Fibroblast of the aortic adventitia (primary cell): ENCODE measurements at regions not wholly inside any gene's neighbourhood (a gene's known extent, or its start where the extent isn't known, plus 50 kb on each side); places are given as distances from the start of the nearest gene placed in this dataset.

ENCODE experiments used
- DNase-seq: peaks from one replicate; pipeline ENCODE4 v3.0.0-alpha.2; 2010; ENCODE audit warnings: low read depth
- H3K4me3 ChIP-seq: 2 replicates; pipeline ENCODE4 v1.5.1; 2011; ENCODE audit warnings: low read depth, mild to moderate bottlenecking, control low read depth, low read length, moderate library complexity
- TF ChIP-seq, protein P1 (sequence below): IDR thresholded peaks from 2 replicates; pipeline ENCODE4 v1.5.1; 2011; ENCODE audit warnings: mild to moderate bottlenecking, low read length, control low read depth, inconsistent platforms; ENCODE audit not compliant: insufficient read depth

DNA sequence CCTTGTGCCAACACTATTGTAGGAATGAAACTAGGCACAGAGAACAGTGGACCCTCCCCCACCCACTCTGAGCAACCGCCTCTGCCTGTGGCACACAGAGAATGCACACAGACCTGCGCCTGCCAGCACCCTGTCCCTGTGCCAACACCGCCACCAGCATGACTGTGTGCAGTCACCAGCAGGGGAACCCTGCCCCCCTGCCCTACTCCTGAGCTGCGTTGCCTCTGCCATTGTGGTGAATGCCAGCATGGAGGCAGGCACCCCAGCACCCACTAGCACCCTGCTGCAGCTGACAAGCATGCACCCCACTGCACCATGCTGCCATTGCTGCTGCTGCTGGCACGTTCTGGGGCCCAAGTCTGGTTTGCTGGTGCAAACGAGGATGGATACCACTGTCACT, 94.4 kb upstream of the PRLR start:
- TF ChIP-seq, protein P1, sequence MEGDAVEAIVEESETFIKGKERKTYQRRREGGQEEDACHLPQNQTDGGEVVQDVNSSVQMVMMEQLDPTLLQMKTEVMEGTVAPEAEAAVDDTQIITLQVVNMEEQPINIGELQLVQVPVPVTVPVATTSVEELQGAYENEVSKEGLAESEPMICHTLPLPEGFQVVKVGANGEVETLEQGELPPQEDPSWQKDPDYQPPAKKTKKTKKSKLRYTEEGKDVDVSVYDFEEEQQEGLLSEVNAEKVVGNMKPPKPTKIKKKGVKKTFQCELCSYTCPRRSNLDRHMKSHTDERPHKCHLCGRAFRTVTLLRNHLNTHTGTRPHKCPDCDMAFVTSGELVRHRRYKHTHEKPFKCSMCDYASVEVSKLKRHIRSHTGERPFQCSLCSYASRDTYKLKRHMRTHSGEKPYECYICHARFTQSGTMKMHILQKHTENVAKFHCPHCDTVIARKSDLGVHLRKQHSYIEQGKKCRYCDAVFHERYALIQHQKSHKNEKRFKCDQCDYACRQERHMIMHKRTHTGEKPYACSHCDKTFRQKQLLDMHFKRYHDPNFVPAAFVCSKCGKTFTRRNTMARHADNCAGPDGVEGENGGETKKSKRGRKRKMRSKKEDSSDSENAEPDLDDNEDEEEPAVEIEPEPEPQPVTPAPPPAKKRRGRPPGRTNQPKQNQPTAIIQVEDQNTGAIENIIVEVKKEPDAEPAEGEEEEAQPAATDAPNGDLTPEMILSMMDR = no peak
- no peak overlapping the region for H3K4me3 ChIP-seq
- DNase-seq = no peak

DNA sequence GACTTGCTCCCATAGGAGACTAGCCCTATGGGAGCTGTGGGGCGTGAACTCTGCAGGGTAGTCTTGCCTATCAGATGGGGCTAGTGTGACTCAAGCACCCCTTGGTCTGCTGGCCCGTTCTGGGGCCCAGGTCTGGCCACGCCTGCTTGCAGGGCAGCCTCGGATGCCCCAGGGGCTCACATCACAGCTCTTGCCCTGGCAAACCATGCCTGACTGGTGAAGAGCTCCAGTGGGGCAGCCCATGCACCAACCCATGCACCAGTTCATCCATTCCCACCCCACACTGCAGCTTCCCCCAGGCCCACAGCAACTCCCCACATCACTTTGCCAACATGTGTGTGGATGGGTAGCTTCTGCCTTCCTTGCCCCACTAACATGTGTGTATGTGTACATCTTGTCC, 93.9 kb upstream of the PRLR start:
- TF ChIP-seq, protein P1 = no peak
- H3K4me3 ChIP-seq = no peak overlapping the region

DNA sequence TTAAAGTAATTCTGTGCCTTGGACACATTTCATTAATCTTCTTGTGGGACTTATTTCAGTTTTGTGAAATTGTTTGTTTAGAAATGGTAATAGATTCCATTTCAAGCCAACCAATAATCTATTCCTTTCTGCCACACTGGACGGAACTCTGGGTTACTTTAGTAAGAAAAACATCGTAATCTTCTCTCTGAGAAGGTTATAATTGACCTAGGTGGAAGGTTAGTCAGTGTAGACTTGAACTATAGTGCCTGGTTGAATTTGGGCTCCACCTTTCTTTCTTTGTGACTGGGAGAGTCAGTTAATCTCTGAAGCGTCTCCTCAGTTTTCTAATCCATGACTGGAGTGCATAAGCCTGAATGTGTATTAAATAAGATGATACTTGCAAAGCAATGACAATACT, 89.7 kb upstream of the PRLR start:
- no peak overlapping the region for H3K4me3 ChIP-seq
- TF ChIP-seq, protein P1 = no peak
- no peak for DNase-seq

More for the DNA sequence above, 93.9 kb upstream of the PRLR start:
- DNase-seq = no peak

DNA sequence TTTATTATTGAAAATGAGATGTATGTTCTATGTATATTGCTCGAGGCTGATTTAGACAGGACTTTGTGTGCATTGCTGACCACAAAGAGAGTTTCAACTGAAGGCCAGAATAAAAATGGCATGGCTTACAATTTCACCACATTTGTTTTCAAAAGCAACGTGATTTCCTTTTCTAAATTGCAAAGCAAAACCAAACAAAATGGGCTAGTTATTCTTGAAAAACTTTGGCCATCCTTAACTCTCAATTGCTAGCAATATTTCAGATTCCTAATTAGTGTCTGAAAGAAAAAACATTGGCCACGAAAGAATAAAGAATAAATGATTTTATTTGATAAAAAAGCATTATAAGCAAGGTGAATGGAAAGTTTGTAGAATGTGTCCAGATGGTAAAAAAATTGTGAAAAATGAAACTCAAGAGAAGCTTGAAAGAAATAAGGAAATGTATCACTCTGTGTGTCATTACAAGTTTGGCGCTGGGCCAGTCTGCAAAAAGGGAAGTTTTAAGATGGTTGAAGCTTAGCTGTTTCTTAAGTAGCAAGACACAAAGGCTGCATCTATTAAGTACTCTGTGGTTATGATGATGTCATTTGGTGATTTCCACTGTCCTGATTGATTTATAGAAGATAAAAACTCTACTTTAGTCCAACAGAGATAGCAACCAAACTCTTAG, 89.2 kb upstream of the PRLR start:
- TF ChIP-seq, protein P1 = no peak
- H3K4me3 ChIP-seq = no peak overlapping the region
- no peak for DNase-seq

DNA sequence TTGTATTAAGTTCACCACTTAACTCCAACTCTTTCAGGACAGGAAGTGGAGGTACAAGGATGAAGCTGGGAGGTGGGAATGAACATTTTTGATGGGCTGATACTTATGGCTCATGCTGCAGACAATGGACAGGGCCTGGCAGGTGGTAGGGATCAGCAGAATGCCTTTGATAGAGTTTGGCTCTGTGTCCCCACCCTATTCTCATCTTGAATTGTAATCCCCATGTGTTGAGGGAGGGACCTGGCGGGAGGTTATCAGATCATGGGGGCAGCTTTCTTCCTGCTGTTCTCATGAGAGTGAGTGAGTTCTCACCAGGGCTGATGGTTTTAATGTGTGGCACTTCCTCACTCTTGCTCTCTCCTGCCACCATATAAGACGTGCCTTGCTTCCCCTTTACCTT, 87.3 kb upstream of the PRLR start:
- no peak for DNase-seq
- no peak overlapping the region for H3K4me3 ChIP-seq
- TF ChIP-seq, protein P1 = no peak

DNA sequence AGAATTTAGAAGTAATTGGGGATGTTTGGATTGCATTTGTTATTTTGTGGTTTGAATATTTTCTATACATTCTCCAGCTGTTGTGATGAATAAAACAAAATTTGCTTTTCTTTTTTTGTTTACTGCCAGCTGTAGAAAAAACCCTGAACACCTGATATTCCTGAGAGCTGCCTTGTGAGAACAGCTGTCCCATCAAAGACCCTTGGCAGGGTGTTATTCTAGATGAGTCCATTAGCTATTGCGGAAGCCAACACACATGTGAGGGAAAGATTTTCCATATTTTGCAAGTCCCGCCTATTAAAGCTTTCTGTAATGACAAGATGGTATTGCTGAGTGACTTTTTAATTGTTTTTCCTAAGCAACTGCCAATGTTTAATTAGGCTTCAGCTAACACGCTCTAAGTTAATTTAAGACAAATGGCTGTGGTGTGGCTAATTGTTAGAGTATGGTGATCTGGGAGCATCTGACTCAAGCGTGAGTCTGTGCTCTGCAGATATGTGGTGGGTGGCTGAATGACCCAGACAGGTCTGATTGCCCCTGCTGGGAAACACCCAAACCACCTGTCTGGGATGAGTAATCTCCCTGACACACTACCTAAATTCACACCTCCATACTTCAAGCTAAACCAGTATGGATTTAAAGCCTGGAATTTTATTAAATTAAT, 86.5 kb upstream of the PRLR start:
- no peak for DNase-seq
- TF ChIP-seq, protein P1 = no peak
- H3K4me3 ChIP-seq = no peak overlapping the region
